ENCODE measurements at regions not wholly inside any gene's neighbourhood (a gene's known extent, or its start where the extent isn't known, plus 50 kb on each side); places are given as distances from the start of the nearest gene placed in this dataset.

GRCh38 chr2:120915670-120916069, 180.0 kb downstream of the GLI2 start:
- TF ChIP-seq POLR2A (IDR thresholded peaks at IDR 0.05; ENCODE audit: low read length), result no peak
- TF ChIP-seq REST (IDR thresholded peaks at IDR 0.05), result no peak
- no peak for TF ChIP-seq CTCF (IDR thresholded peaks at IDR 0.05)
- TF ChIP-seq POLR2AphosphoS2 (conservative IDR thresholded peaks at IDR 0.05; ENCODE audit: low read length), result no peak
- no peak for TF ChIP-seq KDM5A (IDR thresholded peaks at IDR 0.05)
- TF ChIP-seq MYC (IDR thresholded peaks at IDR 0.05; ENCODE audit: borderline replicate concordance, low read length), result no peak
- TF ChIP-seq MAFK (IDR thresholded peaks at IDR 0.05; ENCODE audit: partially characterized antibody), result no peak
- no peak for TF ChIP-seq SMC3 (IDR thresholded peaks at IDR 0.05)
- TF ChIP-seq ZFP36 (IDR thresholded peaks at IDR 0.05; ENCODE audit: borderline replicate concordance, partially characterized antibody), result no peak
